GM12874 (cell line): ENCODE measurements at regions not wholly inside any gene's neighbourhood (a gene's known extent, or its start where the extent isn't known, plus 50 kb on each side); places are given as distances from the start of the nearest gene placed in this dataset.

Experiments used
- TF ChIP-seq, protein P1 (sequence below): IDR thresholded peaks from 2 replicates; pipeline ENCODE4 v1.5.1; 2011; ENCODE audit warnings: low read depth, mild to moderate bottlenecking, control low read depth, low read length, moderate library complexity; ENCODE audit not compliant: insufficient read depth

DNA sequence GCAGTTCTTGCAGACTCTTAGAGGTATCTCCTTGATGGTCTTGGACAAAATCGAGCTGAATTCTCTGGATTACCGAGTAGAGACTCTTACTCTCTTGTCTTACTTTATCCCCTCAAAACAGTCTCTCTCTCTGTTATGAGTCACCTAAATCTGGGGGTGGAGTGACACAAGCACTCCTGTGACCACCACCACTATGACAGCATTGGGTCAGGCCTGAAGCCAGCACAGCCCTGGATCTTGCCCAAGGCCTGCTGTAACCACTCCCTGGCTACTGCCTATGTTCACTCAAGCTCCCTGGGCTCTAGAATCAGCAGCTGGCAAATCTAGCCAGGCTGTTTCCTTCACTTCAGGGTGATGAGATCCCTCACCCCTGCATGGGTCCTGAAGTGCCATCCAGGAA, 662.5 kb downstream of the LUZP2 start:
- TF ChIP-seq, protein P1, sequence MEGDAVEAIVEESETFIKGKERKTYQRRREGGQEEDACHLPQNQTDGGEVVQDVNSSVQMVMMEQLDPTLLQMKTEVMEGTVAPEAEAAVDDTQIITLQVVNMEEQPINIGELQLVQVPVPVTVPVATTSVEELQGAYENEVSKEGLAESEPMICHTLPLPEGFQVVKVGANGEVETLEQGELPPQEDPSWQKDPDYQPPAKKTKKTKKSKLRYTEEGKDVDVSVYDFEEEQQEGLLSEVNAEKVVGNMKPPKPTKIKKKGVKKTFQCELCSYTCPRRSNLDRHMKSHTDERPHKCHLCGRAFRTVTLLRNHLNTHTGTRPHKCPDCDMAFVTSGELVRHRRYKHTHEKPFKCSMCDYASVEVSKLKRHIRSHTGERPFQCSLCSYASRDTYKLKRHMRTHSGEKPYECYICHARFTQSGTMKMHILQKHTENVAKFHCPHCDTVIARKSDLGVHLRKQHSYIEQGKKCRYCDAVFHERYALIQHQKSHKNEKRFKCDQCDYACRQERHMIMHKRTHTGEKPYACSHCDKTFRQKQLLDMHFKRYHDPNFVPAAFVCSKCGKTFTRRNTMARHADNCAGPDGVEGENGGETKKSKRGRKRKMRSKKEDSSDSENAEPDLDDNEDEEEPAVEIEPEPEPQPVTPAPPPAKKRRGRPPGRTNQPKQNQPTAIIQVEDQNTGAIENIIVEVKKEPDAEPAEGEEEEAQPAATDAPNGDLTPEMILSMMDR: no peak

DNA sequence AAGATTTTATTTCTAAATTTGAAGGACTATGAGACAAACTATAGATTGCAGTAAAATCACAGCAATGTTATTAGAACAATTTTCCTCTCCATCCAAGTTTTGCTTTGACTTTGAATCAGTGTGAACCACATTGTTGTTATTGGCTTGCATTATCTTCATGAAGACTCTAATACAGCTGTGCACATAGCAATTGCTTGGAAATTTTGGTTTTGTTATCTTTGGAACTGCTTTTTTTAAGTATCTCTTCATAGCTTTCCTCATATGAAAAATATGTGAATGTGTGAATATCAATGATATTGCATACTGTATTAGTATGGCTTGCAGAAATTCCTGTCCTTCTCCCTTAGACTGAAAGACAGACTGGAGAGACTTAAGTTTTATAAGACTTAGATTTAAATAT, 666.6 kb downstream of the LUZP2 start:
- TF ChIP-seq, protein P1: no peak

DNA sequence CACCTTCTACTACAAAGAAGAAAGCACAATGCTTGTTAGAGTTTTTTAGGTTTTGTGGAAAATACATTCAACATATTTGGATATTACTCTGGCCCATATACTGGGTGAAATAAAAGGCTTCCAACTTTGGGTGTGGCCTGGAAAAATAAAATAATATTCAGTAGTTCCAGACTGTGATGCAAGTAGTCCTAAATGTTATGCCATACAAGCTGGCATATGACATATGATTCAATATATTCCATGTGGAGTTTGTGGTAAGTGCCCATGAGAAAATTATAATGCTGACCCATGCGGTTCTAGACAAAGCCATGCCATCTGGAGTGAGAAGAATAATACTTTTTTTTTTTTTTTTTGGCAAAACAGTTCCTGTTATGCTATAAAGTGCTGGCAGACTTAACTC, 683.3 kb downstream of the LUZP2 start:
- TF ChIP-seq, protein P1: no peak

DNA sequence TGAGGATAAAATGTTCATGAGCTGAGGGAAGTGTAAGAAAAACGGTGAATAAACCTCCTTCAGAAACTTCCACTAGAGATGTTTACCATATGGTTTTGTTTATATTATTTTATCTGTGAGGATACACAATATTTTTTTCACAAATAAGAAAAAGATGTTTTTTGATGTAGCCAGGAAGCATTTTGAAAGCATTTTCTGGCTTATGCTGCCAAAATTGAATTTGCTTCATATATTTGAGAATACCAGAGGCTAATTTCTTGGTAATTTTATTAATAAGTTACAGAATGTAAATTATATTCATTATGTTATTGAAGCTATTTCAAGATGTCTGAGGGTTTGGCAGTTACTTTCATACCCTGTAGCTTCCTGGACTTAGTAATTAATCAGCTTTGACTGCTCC, 686.6 kb downstream of the LUZP2 start:
- TF ChIP-seq, protein P1: no peak

DNA sequence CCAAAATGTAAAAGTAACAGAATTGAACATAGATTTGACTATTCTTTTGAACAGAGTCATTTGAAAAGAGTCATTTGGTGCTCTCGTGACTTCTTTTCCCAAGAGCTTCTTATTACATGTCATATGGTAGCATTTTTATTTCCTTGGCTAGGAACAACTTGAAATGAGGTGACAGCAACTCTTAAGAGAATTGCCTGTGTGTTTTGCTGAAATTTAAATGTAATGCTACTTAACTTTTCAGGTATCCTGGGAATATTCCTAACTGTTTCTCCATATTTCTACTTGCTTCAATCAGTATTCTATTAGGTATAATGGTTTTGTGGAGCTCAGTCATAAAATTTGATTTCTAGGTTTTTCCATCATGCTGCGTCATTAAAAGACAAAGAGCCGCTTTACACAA, 700.7 kb downstream of the LUZP2 start:
- TF ChIP-seq, protein P1: no peak

DNA sequence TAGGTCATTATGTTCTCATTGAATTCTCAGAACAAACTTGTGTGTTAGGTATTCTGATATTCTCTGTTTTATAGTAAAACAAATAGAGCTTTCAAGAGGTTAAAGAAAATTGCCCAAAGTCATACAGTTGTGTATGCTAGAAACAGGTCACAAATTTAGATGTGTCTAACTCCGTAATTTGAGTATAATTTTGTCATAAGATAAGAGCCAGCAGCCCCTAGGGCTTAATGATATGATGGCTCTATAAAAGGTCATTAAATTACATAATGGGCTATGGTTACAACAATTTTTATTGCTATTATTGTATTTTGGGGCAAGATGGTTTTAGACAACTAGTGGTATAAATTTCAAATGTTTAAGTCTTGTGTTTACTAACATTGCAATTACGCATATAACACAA, 701.9 kb downstream of the LUZP2 start:
- TF ChIP-seq, protein P1: no peak

DNA sequence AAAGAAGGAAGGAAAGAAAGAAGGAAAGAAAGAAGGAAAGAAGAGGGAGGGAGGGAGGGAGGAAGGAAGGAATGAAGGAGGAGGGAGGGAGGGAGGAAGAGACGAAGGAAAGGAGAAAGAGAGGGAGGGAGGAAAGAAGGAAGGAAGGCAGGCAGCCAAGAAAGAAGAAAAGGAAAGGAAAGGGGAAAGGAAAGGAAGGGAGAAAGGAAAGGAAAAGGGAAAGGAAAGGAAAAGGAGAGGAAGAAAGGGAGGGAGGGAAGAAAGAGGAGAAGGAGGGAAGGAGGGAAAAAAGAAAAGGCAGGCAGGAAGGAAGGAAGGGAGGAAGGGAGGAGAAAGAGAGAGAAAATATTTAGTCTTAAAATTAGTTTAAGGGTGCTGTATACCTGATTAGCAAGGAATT, 704.1 kb downstream of the LUZP2 start:
- TF ChIP-seq, protein P1: no peak

DNA sequence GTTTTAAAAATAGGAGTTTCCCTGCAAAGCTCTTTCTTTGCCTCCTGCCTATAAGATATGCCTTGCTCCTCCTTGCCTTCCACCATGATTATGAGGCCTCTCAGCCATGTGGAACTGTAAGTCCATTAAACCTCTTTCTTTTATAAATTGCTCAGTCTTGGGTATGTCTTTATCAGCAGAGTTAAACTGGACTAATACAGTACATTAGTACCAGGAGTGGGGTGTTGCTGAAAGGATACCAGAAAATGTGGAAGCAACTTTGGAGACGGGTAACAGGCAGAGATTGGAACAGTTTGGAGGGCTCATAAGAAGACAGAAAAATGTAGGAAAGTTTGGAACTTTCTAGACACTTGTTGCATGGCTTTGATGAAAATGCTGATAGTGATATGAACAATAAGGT, 709.9 kb downstream of the LUZP2 start:
- TF ChIP-seq, protein P1: no peak
